ENCODE measurements at regions not wholly inside any gene's neighbourhood (a gene's known extent, or its start where the extent isn't known, plus 50 kb on each side); places are given as distances from the start of the nearest gene placed in this dataset.

GRCh38 chr12:91636721-91637120, 454.1 kb upstream of the DCN start:
- no peak for TF ChIP-seq CTCF (IDR thresholded peaks at IDR 0.05; ENCODE audit: low read depth, low read length)
- TF ChIP-seq MAX (IDR thresholded peaks at IDR 0.05; ENCODE audit: low read depth, low read length) = no peak
- no peak for TF ChIP-seq POLR2A (IDR thresholded peaks at IDR 0.05; ENCODE audit: extremely low read depth, insufficient read length)
